Kidney (tissue), 13 donors: ENCODE measurements at regions not wholly inside any gene's neighbourhood (a gene's known extent, or its start where the extent isn't known, plus 50 kb on each side); places are given as distances from the start of the nearest gene placed in this dataset.

ENCODE experiments used
- DNase-seq, 5 donors: peaks; one replicate each; pipeline ENCODE4 v3.0.0-alpha.2; 2013 to 2020
- FAIRE-seq: peaks from 2 replicates; lab custom pipeline; 2012; peaks lifted over from hg19 to GRCh38; lab: Jason Lieb, UNC
- H3K27ac ChIP-seq, 2 donors: one replicate each; pipeline ENCODE4 v1.7.0; 2013; ENCODE audit warnings: low read depth in 2 of 2, low read length in 2 of 2, inconsistent platforms in 1 of 2
- H3K27me3 ChIP-seq: one replicate; pipeline ENCODE4 v1.7.1; 2013; ENCODE audit warnings: low read length, inconsistent platforms; ENCODE audit not compliant: control insufficient read depth, insufficient read depth
- H3K36me3 ChIP-seq, 3 donors: one replicate each; pipeline versions ENCODE4 v1.7.0 to v1.7.1; 2013; ENCODE audit warnings: low read length in 3 of 3, control low read depth in 1 of 3, inconsistent platforms in 1 of 3; ENCODE audit not compliant: insufficient read depth in 3 of 3, control insufficient read depth in 2 of 3
- H3K4me1 ChIP-seq, 3 donors: one replicate each; pipeline versions ENCODE4 v1.7.0 to v1.7.1; 2013; ENCODE audit warnings: low read length in 3 of 3, inconsistent platforms in 1 of 3, low read depth in 1 of 3; ENCODE audit not compliant: control insufficient read depth in 2 of 3, insufficient read depth in 2 of 3
- H3K4me3 ChIP-seq, 3 donors: one replicate each; pipeline versions ENCODE4 v1.7.0 to v1.8.1; 2013; ENCODE audit warnings: low read length in 3 of 3, control low read depth in 1 of 3, inconsistent platforms in 1 of 3
- H3K9ac ChIP-seq, 3 donors: one replicate each; pipeline versions ENCODE4 v1.7.0 to v1.7.1; 2013; ENCODE audit warnings: low read length in 3 of 3, control low read depth in 1 of 3, inconsistent platforms in 1 of 3
- H3K9me3 ChIP-seq, 3 donors: one replicate each; pipeline versions ENCODE4 v1.7.0 to v1.7.1; 2013; ENCODE audit warnings: low read length in 3 of 3, control low read depth in 1 of 3, inconsistent platforms in 1 of 3; ENCODE audit not compliant: control insufficient read depth in 2 of 3, insufficient read depth in 1 of 3
- CTCF ChIP-seq: IDR thresholded peaks from 3 replicates; pipeline ENCODE4 v1.5.1; 2012; ENCODE audit warnings: mild to moderate bottlenecking, moderate library complexity, borderline replicate concordance; ENCODE audit not compliant: insufficient read depth; ENCODE audit errors: extremely low read depth
- intact Hi-C: fragments of 100-400 bp; cut with DNase I; formaldehyde crosslinking; loops from one replicate; pipeline ENCODE4 v1.11.1; 2022
- donor health status: control.
- donor health status: control.
- donor health status: control.
- donor health status: control.
- donor health status: control.
- donor health status: DM: yes; HTN: yes; CAD: no.
- donor health status: Normal renal cell carcinoma (clear cell type).

DNA sequence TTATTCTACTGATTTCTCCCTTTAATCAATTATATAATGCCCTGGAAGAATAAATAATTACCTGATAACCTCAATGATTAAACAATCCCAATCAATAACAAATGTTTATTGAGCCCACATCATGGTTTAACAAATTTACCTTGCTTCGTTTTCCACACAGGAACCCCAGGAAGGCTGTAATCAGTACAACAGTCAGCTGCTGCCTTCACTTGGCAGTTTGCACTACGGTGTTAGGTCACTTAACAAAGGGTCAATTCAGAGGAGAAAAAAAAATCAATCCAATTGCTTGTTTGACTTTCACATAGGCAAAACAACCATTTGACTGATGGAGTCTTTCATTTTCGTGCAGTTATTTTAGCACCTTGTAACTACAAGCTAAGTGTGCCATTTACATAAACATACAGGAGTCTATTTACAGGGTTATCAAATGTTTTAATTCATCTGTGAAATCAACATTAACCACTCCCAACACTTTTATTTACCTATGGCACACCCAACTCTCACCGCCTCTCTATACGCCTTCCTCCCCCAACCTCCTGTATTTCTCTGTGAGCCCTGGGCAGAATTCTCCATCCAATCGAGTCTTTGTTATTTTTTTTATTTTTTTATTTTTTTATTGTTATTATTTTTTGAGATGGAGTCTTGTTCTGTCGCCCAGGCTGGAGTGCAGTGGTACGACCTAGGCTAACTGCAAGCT lies 140.4 kb upstream of the TAB2 start:
- no peaks in the 10 kb centered on the region for H3K4me1 ChIP-seq
- H3K36me3 ChIP-seq: no peaks in the 10 kb centered on the region
- H3K27ac ChIP-seq: no peak overlapping the region
- TF ChIP-seq CTCF: no peak
- H3K9ac ChIP-seq: no peak overlapping the region
- intact Hi-C loops: no loop called here
- FAIRE-seq (no peak), DNase-seq (peak in 1 of 5 donors; percentile 6)
- no peak overlapping the region for H3K4me3 ChIP-seq
- no peaks in the 10 kb centered on the region for H3K9me3 ChIP-seq
- H3K27me3 ChIP-seq: no peaks in the 10 kb centered on the region

GRCh38 chr6:149179431-149179830 lies 138.1 kb upstream of the TAB2 start:
- Histone ChIP-seq H3K27ac (no peak overlapping the region), H3K27me3 (no peaks in the 10 kb centered on the region), H3K9ac (no peak overlapping the region), H3K36me3 (no peaks in the 10 kb centered on the region), H3K4me1 (no peaks in the 10 kb centered on the region), H3K4me3 (no peak overlapping the region), H3K9me3 (peaks cover 0 to 2% (median 0%) of the 10 kb centered on the region in 3 donors)
- DNase-seq: no peak
- no peak for TF ChIP-seq CTCF
- intact Hi-C loops: no loop called here
- FAIRE-seq: no peak

DNA sequence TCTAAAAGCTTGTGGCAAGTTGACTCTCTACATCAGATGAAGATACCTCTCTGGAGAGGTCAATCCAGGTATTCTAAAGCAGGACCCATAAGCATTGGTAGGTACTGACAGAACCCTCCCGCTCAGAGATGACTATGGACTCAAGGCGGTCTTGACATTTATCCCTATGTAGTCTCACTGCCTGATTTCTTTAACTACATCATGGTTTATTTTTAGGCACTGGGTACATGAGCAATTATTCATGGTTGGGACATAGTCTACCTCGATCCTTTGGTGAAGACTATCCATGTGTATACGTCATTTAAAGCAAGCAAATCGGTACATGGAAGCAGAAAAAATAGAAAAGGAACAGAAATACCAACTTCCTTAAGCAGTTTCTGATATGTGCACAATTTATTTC lies 136.2 kb upstream of the TAB2 start:
- H3K4me1 ChIP-seq: no peaks in the 10 kb centered on the region
- DNase-seq (no peak), FAIRE-seq (no peak)
- no peaks in the 10 kb centered on the region for H3K27me3 ChIP-seq
- peaks cover 0 to 3% (median 0%) of the 10 kb centered on the region in 3 donors for H3K9me3 ChIP-seq
- no peak overlapping the region for H3K27ac ChIP-seq
- TF ChIP-seq CTCF: no peak
- intact Hi-C loops: no loop called here
- no peak overlapping the region for H3K9ac ChIP-seq
- H3K36me3 ChIP-seq: no peaks in the 10 kb centered on the region
- H3K4me3 ChIP-seq: no peak overlapping the region

DNA sequence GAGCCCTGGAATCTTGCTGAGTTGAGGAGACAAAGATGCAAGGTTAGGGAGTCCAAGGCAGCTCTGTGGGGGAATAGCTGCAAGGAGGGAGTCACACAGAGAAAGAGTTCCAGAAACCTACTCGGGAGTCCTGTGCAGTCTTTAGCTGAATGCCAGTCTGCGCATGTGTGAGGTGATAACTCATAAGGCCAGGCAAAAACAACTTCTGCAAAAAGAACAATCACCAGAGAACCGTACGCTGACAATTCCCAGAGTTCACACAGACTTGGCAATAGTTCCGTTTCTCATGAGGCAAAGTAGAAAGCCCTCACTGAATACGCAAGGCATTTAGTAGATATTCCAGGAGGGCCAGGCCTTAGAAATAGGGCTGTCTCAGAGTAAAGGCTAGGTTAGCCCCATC lies 135.2 kb upstream of the TAB2 start:
- Histone ChIP-seq H3K4me3 (no peak overlapping the region), H3K27ac (no peak overlapping the region), H3K9ac (no peak overlapping the region), H3K9me3 (peaks cover 0 to 3% (median 0%) of the 10 kb centered on the region in 3 donors), H3K36me3 (no peaks in the 10 kb centered on the region), H3K27me3 (no peaks in the 10 kb centered on the region), H3K4me1 (no peaks in the 10 kb centered on the region)
- no peak for TF ChIP-seq CTCF
- no peak for DNase-seq
- no peak for FAIRE-seq
- intact Hi-C loops: no loop called here
